ENCODE measurements at regions not wholly inside any gene's neighbourhood (a gene's known extent, or its start where the extent isn't known, plus 50 kb on each side); places are given as distances from the start of the nearest gene placed in this dataset.

GRCh38 chr10:4079803-4080202 lies 294.8 kb upstream of the KLF6 start:
- TF ChIP-seq CTCF (IDR thresholded peaks at IDR 0.05 in 4 of 5, conservative IDR thresholded peaks at IDR 0.05 in 1 of 5) (no peak), POLR2A (IDR thresholded peaks at IDR 0.05) (no peak)
